Type B pancreatic cell (in vitro differentiated cells): ENCODE measurements at regions not wholly inside any gene's neighbourhood (a gene's known extent, or its start where the extent isn't known, plus 50 kb on each side); places are given as distances from the start of the nearest gene placed in this dataset.

Experiments used
- DNase-seq: peaks from one replicate; pipeline ENCODE4 v3.0.0; 2021; ENCODE audit warnings: mixed read lengths; ENCODE audit not compliant: unreplicated experiment; ENCODE audit errors: extremely low spot score
- H3K27ac Mint-ChIP-seq: 2 replicates; pipeline ENCODE4 v1.8.0; 2021; ENCODE audit warnings: mild to moderate bottlenecking, mixed read lengths
- H3K27me3 Mint-ChIP-seq: 2 replicates; pipeline ENCODE4 v1.8.0; 2021; ENCODE audit warnings: mixed read lengths
- H3K36me3 Mint-ChIP-seq: 2 replicates; pipeline ENCODE4 v1.8.0; 2021; ENCODE audit warnings: mixed read lengths
- H3K4me1 Mint-ChIP-seq: one replicate; pipeline ENCODE4 v1.8.0; 2021; ENCODE audit warnings: mixed read lengths; ENCODE audit not compliant: unreplicated experiment
- H3K4me3 Mint-ChIP-seq: 2 replicates; pipeline ENCODE4 v1.8.0; 2021; ENCODE audit warnings: mild to moderate bottlenecking, mixed read lengths
- H3K9me3 Mint-ChIP-seq: 2 replicates; pipeline ENCODE4 v1.8.0; 2021; ENCODE audit warnings: mixed read lengths
- CTCF ChIP-seq: fragments of 200-600 bp; sonication (generic); conservative IDR thresholded peaks from 2 replicates; pipeline ENCODE4 v1.5.0; 2021; ENCODE audit warnings: antibody characterized with exemption, mild to moderate bottlenecking

- no peak for TF ChIP-seq CTCF
- H3K36me3 Mint-ChIP-seq: no peaks in the 10 kb centered on the region
- no peak overlapping the region for H3K4me3 Mint-ChIP-seq
- H3K9me3 Mint-ChIP-seq: peaks cover 10% of the 10 kb centered on the region
- peaks cover 8% of the 10 kb centered on the region for H3K4me1 Mint-ChIP-seq
- no peak for DNase-seq
- H3K27ac Mint-ChIP-seq: no peak overlapping the region
- H3K27me3 Mint-ChIP-seq: no peaks in the 10 kb centered on the region
Observed at GRCh38 chr3:106862067-106862466, 515.2 kb upstream of the CCDC54 start.

DNA sequence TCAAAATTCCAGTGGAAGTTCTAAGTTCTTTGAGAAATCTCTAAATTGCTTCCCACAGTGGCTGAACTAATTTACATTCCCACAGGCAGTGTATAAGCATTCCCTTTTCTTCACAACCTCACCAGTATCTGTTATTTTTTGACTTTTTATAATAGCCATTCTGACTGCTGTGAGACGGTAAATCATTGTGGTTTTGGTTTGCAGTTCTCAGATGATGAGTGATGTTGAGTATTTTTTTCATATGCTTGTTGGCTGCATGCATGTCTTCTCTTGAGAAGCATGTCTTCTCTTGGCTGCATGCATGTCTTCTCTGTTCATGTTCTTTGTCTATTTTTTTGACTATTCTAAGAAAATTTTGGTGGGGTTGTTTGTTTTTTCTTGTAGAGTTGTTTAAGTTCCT is 499.6 kb upstream of the CCDC54 start:
- Mint-ChIP-seq H3K4me1 (peaks cover 7% of the 10 kb centered on the region), H3K4me3 (no peak overlapping the region), H3K27ac (no peak overlapping the region), H3K9me3 (peaks cover 4% of the 10 kb centered on the region), H3K36me3 (no peaks in the 10 kb centered on the region), H3K27me3 (no peaks in the 10 kb centered on the region)
- DNase-seq: no peak
- no peak for TF ChIP-seq CTCF

DNA sequence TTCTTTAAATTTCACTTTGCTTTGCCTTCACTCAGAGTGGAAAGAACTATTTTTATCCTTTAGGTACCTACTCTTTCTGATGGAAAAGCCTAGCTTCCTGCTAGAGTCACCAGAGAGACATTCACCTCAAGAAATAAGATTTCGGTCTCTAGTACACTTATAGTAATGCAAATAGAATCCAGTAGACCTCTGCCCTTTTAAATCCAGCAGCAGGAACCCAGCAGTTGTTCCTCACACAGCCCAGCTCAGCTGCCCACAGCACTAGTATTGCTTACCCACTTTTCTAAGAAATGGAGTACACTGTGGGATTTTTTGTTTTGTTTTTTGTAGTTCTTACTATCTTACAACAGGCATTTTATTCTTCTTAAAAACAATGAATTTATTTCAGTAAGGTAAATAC is 497.0 kb upstream of the CCDC54 start:
- TF ChIP-seq CTCF: no peak
- no peak for DNase-seq
- H3K27ac Mint-ChIP-seq: no peak overlapping the region
- H3K36me3 Mint-ChIP-seq: no peaks in the 10 kb centered on the region
- H3K9me3 Mint-ChIP-seq: peaks cover 1% of the 10 kb centered on the region
- no peaks in the 10 kb centered on the region for H3K27me3 Mint-ChIP-seq
- H3K4me3 Mint-ChIP-seq: no peak overlapping the region
- H3K4me1 Mint-ChIP-seq: peaks cover 7% of the 10 kb centered on the region

DNA sequence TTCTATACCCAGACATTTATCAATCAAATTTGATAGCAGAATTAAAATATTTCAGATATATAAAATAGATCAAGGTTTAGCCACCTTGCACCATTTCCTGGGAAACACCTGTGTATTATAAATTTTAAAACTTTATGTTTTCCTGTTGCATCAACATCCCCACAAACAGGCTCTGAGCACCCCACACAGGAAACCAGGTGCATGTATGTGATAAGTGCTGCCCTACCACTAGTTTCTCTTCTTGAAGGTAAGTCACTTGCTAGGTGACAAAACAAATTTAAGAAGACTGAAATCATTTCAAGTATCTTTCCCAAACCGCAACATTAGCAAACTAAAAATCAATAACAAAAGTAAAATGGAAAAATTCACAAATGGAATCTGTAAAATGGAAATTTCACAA is 496.1 kb upstream of the CCDC54 start:
- Mint-ChIP-seq H3K9me3 (peaks cover 4% of the 10 kb centered on the region), H3K4me3 (no peak overlapping the region), H3K27ac (no peak overlapping the region)

DNA sequence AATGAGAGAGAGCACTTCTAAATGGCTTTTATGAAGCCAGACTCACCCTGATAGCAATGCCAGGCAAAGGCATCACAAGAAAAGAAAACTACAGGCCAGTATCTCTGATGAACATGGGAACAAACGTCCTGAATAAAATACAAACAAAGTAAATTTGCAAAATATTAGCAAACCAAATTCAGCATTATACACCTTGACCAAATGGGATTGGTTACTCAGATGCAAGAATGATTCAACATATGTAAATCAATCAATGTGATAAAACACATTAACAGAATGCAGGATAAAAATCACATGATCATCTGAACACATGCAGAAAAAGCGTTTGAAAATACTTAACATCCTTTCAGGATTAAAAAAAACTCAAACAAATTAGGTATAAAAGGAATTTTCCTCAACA is 494.9 kb upstream of the CCDC54 start:
- no peak for TF ChIP-seq CTCF
- no peak overlapping the region for H3K4me3 Mint-ChIP-seq
- H3K4me1 Mint-ChIP-seq: peaks cover 7% of the 10 kb centered on the region
- no peak overlapping the region for H3K27ac Mint-ChIP-seq
- no peaks in the 10 kb centered on the region for H3K36me3 Mint-ChIP-seq
- peaks cover 4% of the 10 kb centered on the region for H3K9me3 Mint-ChIP-seq
- no peak for DNase-seq
- no peaks in the 10 kb centered on the region for H3K27me3 Mint-ChIP-seq

More for the DNA sequence above, 496.1 kb upstream of the CCDC54 start:
- Mint-ChIP-seq H3K4me1 (peaks cover 7% of the 10 kb centered on the region), H3K36me3 (no peaks in the 10 kb centered on the region), H3K27me3 (no peaks in the 10 kb centered on the region)
- DNase-seq: no peak
- TF ChIP-seq CTCF: no peak

DNA sequence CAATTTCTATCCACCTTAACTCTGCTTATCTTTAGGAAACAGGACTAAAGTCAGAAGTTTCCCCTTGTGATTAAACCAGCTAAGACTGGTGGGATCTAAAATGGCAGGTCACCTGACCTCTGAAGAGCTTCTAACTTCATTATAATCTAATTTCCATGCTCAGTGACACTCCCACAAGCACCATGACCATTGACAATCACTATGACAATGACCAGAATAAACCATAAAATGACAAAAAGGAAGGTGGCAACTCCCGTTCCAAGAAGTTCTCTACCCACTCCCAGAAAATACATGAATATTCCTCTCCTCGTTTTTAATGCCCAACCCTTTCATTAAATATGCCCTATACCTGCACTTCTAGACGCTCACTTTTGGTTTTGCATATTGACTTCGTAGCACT is 471.2 kb upstream of the CCDC54 start:
- no peaks in the 10 kb centered on the region for H3K27me3 Mint-ChIP-seq
- H3K9me3 Mint-ChIP-seq: peaks cover 6% of the 10 kb centered on the region
- no peak for TF ChIP-seq CTCF
- no peak for DNase-seq
- no peaks in the 10 kb centered on the region for H3K36me3 Mint-ChIP-seq
- H3K4me1 Mint-ChIP-seq: no peaks in the 10 kb centered on the region
- H3K27ac Mint-ChIP-seq: no peak overlapping the region
- H3K4me3 Mint-ChIP-seq: no peak overlapping the region
